SIG-M5 treated with dmso at 0.1 percent for 504 hours (cell line): ENCODE measurements at regions not wholly inside any gene's neighbourhood (a gene's known extent, or its start where the extent isn't known, plus 50 kb on each side); places are given as distances from the start of the nearest gene placed in this dataset.
A peak's percentile ranks its signal among the peaks of the same experiment; 100 is the strongest.
"Not testable (repeated sequence)": the region's sequence is repeated elsewhere in the genome, so short reads cannot be mapped to it uniquely, and the experiment has no call there.

Experiments
- DNase-seq: peaks from one replicate; lab custom pipeline; 2025; ENCODE audit not compliant: unreplicated experiment; lab: John Stamatoyannopoulos, UW

GRCh38 chr14:105986894-105987284 lies 460.5 kb downstream of the TMEM121 start:
- DNase-seq: no peak

GRCh38 chr14:105987563-105987962 lies 461.2 kb downstream of the TMEM121 start:
- no peak for DNase-seq

- DNase-seq: no peak
Observed at GRCh38 chr14:105989566-105990302, 463.4 kb downstream of the TMEM121 start.

GRCh38 chr14:105991677-105992076 lies 465.3 kb downstream of the TMEM121 start:
- DNase-seq: not testable (repeated sequence)

GRCh38 chr14:105993814-105994213 lies 467.4 kb downstream of the TMEM121 start:
- DNase-seq: no peak

- not testable (repeated sequence) for DNase-seq
Observed at GRCh38 chr14:105995011-105995710, 468.8 kb downstream of the TMEM121 start.

GRCh38 chr14:105998597-105998996 lies 472.2 kb downstream of the TMEM121 start:
- DNase-seq: not testable (repeated sequence)

- peak; percentile 50 for DNase-seq
Observed at GRCh38 chr14:105999361-106000028, 473.1 kb downstream of the TMEM121 start.

GRCh38 chr14:106000029-106000511 lies 473.7 kb downstream of the TMEM121 start:
- not testable (repeated sequence) for DNase-seq

GRCh38 chr14:106001277-106001676 lies 474.9 kb downstream of the TMEM121 start:
- not testable (repeated sequence) for DNase-seq

- no peak for DNase-seq
Observed at GRCh38 chr14:106003351-106003750, 477.0 kb downstream of the TMEM121 start.

GRCh38 chr14:106004937-106005795 lies 478.8 kb downstream of the TMEM121 start:
- not testable (repeated sequence) for DNase-seq

- not testable (repeated sequence) for DNase-seq
Observed at GRCh38 chr14:106006043-106006442, 479.7 kb downstream of the TMEM121 start.

GRCh38 chr14:106006716-106007115 lies 480.3 kb downstream of the TMEM121 start:
- DNase-seq: not testable (repeated sequence)

- no peak for DNase-seq
Observed at GRCh38 chr14:106010783-106011182, 484.4 kb downstream of the TMEM121 start.

GRCh38 chr14:106011631-106012360 lies 485.4 kb downstream of the TMEM121 start:
- DNase-seq: peak; percentile 24

- DNase-seq: not testable (repeated sequence)
Observed at GRCh38 chr14:106012361-106012725, 486.0 kb downstream of the TMEM121 start.

GRCh38 chr14:106013879-106014376 lies 487.5 kb downstream of the TMEM121 start:
- DNase-seq: no peak

GRCh38 chr14:106017952-106018351 lies 491.6 kb downstream of the TMEM121 start:
- not testable (repeated sequence) for DNase-seq

- DNase-seq: no peak
Observed at GRCh38 chr14:106021832-106022231, 495.4 kb downstream of the TMEM121 start.
